ENCODE measurements at regions not wholly inside any gene's neighbourhood (a gene's known extent, or its start where the extent isn't known, plus 50 kb on each side); places are given as distances from the start of the nearest gene placed in this dataset.

- peak overlapping the region; percentile 91 for H3K27ac ChIP-seq (ENCODE audit: low read depth, low read length)
- peaks cover 55% of the 10 kb centered on the region for H3K4me1 ChIP-seq (ENCODE audit: control insufficient read depth, insufficient read depth, low read length, unreplicated experiment)
- H3K4me3 ChIP-seq (ENCODE audit: low read depth, low read length), result no peak overlapping the region
- H3K36me3 ChIP-seq (ENCODE audit: insufficient read depth, low read length), result no peaks in the 10 kb centered on the region
- no peaks in the 10 kb centered on the region for H3K79me2 ChIP-seq (ENCODE audit: control insufficient read depth, insufficient read depth, low read length, unreplicated experiment)
- H2AFZ ChIP-seq (ENCODE audit: low read length, unreplicated experiment), result no peak overlapping the region
- H3K27me3 ChIP-seq (ENCODE audit: insufficient read depth, low read length), result no peaks in the 10 kb centered on the region
Measured at GRCh38 chr3:30512576-30512975, 93.8 kb upstream of the TGFBR2 start.

DNA sequence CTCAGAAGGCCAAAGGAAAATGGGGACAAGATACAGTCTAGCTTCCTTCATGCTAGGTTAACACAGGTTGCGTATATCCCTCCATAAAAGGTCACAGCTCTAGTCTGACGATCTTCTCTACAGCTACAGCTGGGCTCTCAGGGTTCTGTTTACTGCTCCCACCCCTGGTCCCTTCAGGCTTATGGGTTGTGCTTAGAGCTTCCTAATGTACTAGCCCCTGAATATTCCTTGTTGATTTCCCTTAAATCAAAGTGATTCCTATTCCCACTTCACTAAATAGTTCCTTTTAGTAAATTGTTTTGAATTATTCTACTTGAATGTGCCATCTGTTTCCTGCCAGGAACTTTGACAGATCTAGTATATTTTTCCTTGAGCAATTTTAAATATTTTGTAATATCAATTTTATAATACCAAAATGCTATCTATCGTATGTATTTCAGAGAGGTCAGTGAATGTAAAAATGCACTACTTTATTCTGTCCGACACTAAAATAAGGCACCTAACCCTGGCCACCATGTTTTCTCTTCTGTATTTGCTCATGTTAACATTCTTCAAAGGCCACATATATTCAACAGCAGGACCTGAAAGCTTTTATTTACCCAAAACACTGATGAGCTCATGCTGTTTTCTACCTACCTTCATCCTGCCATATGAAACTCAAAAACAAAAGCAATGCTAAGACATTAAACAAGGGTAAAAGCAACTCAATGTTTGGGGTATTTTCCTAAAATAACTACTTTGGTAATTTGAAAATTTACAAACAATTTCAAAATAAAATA, 92.8 kb upstream of the TGFBR2 start:
- Histone ChIP-seq H3K27me3 (ENCODE audit: insufficient read depth, low read length) (no peaks in the 10 kb centered on the region), H3K4me3 (ENCODE audit: low read depth, low read length) (no peak overlapping the region), H3K79me2 (ENCODE audit: control insufficient read depth, insufficient read depth, low read length, unreplicated experiment) (no peaks in the 10 kb centered on the region), H3K27ac (ENCODE audit: low read depth, low read length) (peak overlapping the region; percentile 91), H2AFZ (ENCODE audit: low read length, unreplicated experiment) (no peak overlapping the region), H3K36me3 (ENCODE audit: insufficient read depth, low read length) (no peaks in the 10 kb centered on the region), H3K4me1 (ENCODE audit: control insufficient read depth, insufficient read depth, low read length, unreplicated experiment) (peaks cover 64% of the 10 kb centered on the region)

- H3K36me3 ChIP-seq (ENCODE audit: insufficient read depth, low read length), result no peaks in the 10 kb centered on the region
- H3K4me3 ChIP-seq (ENCODE audit: low read depth, low read length), result no peak overlapping the region
- H3K27ac ChIP-seq (ENCODE audit: low read depth, low read length), result peak overlapping the region; percentile 4
- no peaks in the 10 kb centered on the region for H3K27me3 ChIP-seq (ENCODE audit: insufficient read depth, low read length)
- peaks cover 67% of the 10 kb centered on the region for H3K4me1 ChIP-seq (ENCODE audit: control insufficient read depth, insufficient read depth, low read length, unreplicated experiment)
- H3K79me2 ChIP-seq (ENCODE audit: control insufficient read depth, insufficient read depth, low read length, unreplicated experiment), result no peaks in the 10 kb centered on the region
- no peak overlapping the region for H2AFZ ChIP-seq (ENCODE audit: low read length, unreplicated experiment)
Measured at GRCh38 chr3:30516238-30516637, 90.2 kb upstream of the TGFBR2 start.

DNA sequence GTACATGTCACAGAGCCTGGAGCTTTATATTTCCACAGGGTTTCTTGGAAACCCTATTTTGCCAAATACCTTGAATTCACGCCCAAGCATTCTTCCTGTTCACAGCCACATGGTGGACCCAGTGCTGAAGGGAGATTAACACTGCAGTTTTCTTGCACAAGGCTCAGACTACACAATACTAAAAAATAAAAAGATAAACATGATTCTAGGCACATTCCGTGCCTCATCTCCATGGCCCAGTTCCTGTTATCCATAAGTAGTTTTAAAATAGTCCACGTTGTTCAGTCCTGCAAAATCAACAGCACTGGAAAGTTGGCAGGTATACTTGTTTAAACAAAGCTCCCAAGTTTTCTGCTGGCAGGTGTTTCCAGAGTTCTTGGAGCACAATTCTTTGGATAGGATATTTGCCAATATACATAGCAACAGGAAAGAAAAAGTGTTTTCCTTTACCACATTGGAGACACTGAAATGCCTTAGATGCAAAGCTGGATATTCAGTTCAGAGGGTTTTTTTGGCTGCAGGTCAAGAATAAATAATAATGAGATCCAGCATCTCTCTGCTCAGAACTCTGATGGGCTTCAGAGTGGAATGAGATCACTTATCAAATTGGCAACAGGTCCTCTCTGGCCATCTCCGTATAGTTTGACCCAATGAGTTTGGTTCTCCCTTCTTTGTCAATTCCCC, 88.1 kb upstream of the TGFBR2 start:
- Histone ChIP-seq H3K4me3 (ENCODE audit: low read depth, low read length) (no peak overlapping the region), H3K79me2 (ENCODE audit: control insufficient read depth, insufficient read depth, low read length, unreplicated experiment) (no peaks in the 10 kb centered on the region), H3K36me3 (ENCODE audit: insufficient read depth, low read length) (no peaks in the 10 kb centered on the region), H2AFZ (ENCODE audit: low read length, unreplicated experiment) (no peak overlapping the region), H3K4me1 (ENCODE audit: control insufficient read depth, insufficient read depth, low read length, unreplicated experiment) (peaks cover 53% of the 10 kb centered on the region), H3K27me3 (ENCODE audit: insufficient read depth, low read length) (no peaks in the 10 kb centered on the region), H3K27ac (ENCODE audit: low read depth, low read length) (peak overlapping the region; percentile 64)

GRCh38 chr3:30518872-30519271, 87.5 kb upstream of the TGFBR2 start:
- Histone ChIP-seq H3K79me2 (ENCODE audit: control insufficient read depth, insufficient read depth, low read length, unreplicated experiment) (no peaks in the 10 kb centered on the region), H2AFZ (ENCODE audit: low read length, unreplicated experiment) (no peak overlapping the region), H3K27me3 (ENCODE audit: insufficient read depth, low read length) (no peaks in the 10 kb centered on the region), H3K4me3 (ENCODE audit: low read depth, low read length) (no peak overlapping the region), H3K36me3 (ENCODE audit: insufficient read depth, low read length) (no peaks in the 10 kb centered on the region), H3K4me1 (ENCODE audit: control insufficient read depth, insufficient read depth, low read length, unreplicated experiment) (peaks cover 48% of the 10 kb centered on the region), H3K27ac (ENCODE audit: low read depth, low read length) (peak overlapping the region; percentile 64)

DNA sequence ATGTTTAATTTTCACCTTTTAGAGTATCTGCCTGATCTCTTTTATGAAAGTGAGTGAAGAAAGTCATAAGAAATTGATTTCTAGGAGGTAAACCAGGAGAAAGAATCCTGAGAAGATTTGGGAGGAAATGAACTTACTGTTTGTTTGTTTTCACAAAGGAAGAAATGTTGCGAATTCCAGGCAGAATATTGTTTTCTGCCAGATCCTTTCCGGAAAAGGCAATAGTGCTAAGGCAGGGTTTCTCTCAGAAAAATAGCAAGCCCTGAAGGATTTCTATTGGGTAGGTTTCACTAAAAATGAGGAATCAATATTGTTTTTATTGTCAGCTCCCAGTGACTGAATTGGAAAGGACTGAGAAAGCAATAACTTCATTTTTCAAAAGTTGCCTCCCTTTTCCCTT, 85.7 kb upstream of the TGFBR2 start:
- no peak overlapping the region for H3K27ac ChIP-seq (ENCODE audit: low read depth, low read length)
- no peaks in the 10 kb centered on the region for H3K79me2 ChIP-seq (ENCODE audit: control insufficient read depth, insufficient read depth, low read length, unreplicated experiment)
- peaks cover 39% of the 10 kb centered on the region for H3K4me1 ChIP-seq (ENCODE audit: control insufficient read depth, insufficient read depth, low read length, unreplicated experiment)
- no peaks in the 10 kb centered on the region for H3K27me3 ChIP-seq (ENCODE audit: insufficient read depth, low read length)
- H2AFZ ChIP-seq (ENCODE audit: low read length, unreplicated experiment), result peak overlapping the region; percentile 64
- H3K36me3 ChIP-seq (ENCODE audit: insufficient read depth, low read length), result no peaks in the 10 kb centered on the region
- no peak overlapping the region for H3K4me3 ChIP-seq (ENCODE audit: low read depth, low read length)

DNA sequence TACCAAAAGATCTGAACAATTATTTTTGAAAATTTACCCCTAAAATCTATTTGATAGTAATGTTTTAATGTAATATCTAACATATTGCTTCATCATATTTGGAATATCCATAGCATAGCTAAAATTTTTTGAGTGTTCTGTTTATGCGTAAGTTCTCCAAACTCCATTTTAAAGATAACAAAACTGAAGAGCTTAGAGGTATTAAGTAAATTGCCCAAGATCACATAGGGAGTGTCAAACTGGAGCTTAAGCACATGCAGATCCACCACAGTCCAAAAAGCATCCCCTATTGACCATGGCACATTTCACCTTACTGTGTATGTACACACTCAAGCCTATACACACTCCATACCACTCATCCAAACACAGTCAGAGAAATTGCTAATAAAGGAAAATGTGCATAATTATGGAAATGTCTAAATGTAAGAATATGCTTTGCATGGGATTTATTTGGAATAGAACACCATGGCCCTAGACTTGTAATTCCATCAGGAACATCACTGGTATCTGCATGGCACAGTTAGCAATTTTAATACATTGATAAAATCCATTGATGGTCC, 85.2 kb upstream of the TGFBR2 start:
- Histone ChIP-seq H3K4me1 (ENCODE audit: control insufficient read depth, insufficient read depth, low read length, unreplicated experiment) (peaks cover 34% of the 10 kb centered on the region), H2AFZ (ENCODE audit: low read length, unreplicated experiment) (no peak overlapping the region), H3K27ac (ENCODE audit: low read depth, low read length) (no peak overlapping the region), H3K79me2 (ENCODE audit: control insufficient read depth, insufficient read depth, low read length, unreplicated experiment) (no peaks in the 10 kb centered on the region), H3K27me3 (ENCODE audit: insufficient read depth, low read length) (no peaks in the 10 kb centered on the region), H3K4me3 (ENCODE audit: low read depth, low read length) (no peak overlapping the region), H3K36me3 (ENCODE audit: insufficient read depth, low read length) (no peaks in the 10 kb centered on the region)

GRCh38 chr3:30522476-30522875, 83.9 kb upstream of the TGFBR2 start:
- H3K36me3 ChIP-seq (ENCODE audit: insufficient read depth, low read length), result no peaks in the 10 kb centered on the region
- no peak overlapping the region for H2AFZ ChIP-seq (ENCODE audit: low read length, unreplicated experiment)
- H3K4me1 ChIP-seq (ENCODE audit: control insufficient read depth, insufficient read depth, low read length, unreplicated experiment), result peaks cover 27% of the 10 kb centered on the region
- H3K79me2 ChIP-seq (ENCODE audit: control insufficient read depth, insufficient read depth, low read length, unreplicated experiment), result no peaks in the 10 kb centered on the region
- no peaks in the 10 kb centered on the region for H3K27me3 ChIP-seq (ENCODE audit: insufficient read depth, low read length)
- H3K27ac ChIP-seq (ENCODE audit: low read depth, low read length), result no peak overlapping the region
- no peak overlapping the region for H3K4me3 ChIP-seq (ENCODE audit: low read depth, low read length)

DNA sequence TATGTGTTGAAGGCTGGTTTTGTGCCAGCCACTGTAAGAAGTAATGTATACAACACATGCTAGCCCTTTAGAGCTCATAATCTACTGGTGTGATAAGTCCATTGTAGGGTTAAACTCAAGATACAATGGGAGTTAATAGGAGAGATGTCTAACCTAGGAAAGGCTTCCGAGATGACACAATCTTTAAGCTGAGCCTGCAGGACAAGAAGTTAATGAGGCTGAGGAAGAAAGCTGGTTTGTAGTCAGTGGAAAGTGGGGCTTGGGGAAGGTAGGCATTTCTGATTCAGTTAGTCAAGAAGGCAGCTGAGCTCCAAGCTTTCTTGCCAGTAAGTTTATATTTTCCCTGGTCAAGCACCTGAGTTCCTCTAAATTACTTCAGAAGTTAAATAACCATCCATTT, 83.0 kb upstream of the TGFBR2 start:
- Histone ChIP-seq H3K4me3 (ENCODE audit: low read depth, low read length) (no peak overlapping the region), H3K36me3 (ENCODE audit: insufficient read depth, low read length) (no peaks in the 10 kb centered on the region), H3K27ac (ENCODE audit: low read depth, low read length) (no peak overlapping the region), H2AFZ (ENCODE audit: low read length, unreplicated experiment) (peak overlapping the region; percentile 26), H3K27me3 (ENCODE audit: insufficient read depth, low read length) (no peaks in the 10 kb centered on the region), H3K4me1 (ENCODE audit: control insufficient read depth, insufficient read depth, low read length, unreplicated experiment) (peaks cover 20% of the 10 kb centered on the region), H3K79me2 (ENCODE audit: control insufficient read depth, insufficient read depth, low read length, unreplicated experiment) (no peaks in the 10 kb centered on the region)

DNA sequence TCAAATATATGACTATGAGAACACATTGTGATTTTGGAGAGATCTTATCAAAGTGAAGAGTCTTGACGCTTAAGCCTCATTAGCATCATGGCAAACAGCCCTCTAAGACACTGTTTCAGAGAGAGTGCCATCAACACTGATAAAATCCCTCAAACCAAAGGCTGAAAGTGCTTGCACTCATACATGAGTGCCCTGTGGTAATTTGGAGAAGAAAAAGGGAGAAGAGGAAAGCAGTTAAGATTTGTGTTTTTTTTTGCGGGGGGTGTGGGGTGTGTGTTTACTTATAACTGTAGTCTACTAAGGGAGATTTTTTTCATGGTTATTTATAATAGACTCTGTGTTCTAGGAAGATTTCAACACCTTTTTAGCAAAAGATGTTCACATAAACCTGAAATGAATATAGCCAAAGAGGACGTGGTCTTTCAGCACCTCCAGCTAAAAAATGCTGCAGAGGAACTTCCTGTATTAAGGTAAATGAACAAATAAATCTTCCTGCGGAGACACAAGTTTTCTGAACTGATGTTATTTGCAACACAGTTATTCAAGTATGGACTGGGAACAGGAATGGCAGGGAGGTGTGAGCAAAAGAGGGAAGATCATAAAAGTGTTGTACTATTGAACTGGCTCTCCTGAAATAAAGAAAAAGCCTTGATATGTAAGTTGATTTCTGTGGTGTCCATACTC, 81.9 kb upstream of the TGFBR2 start:
- no peak overlapping the region for H3K4me3 ChIP-seq (ENCODE audit: low read depth, low read length)
- H3K27ac ChIP-seq (ENCODE audit: low read depth, low read length), result no peak overlapping the region
- no peaks in the 10 kb centered on the region for H3K79me2 ChIP-seq (ENCODE audit: control insufficient read depth, insufficient read depth, low read length, unreplicated experiment)
- no peaks in the 10 kb centered on the region for H3K27me3 ChIP-seq (ENCODE audit: insufficient read depth, low read length)
- H3K36me3 ChIP-seq (ENCODE audit: insufficient read depth, low read length), result no peaks in the 10 kb centered on the region
- peaks cover 9% of the 10 kb centered on the region for H3K4me1 ChIP-seq (ENCODE audit: control insufficient read depth, insufficient read depth, low read length, unreplicated experiment)
- no peak overlapping the region for H2AFZ ChIP-seq (ENCODE audit: low read length, unreplicated experiment)
